ENCODE measurements at regions not wholly inside any gene's neighbourhood (a gene's known extent, or its start where the extent isn't known, plus 50 kb on each side); places are given as distances from the start of the nearest gene placed in this dataset.

DNA sequence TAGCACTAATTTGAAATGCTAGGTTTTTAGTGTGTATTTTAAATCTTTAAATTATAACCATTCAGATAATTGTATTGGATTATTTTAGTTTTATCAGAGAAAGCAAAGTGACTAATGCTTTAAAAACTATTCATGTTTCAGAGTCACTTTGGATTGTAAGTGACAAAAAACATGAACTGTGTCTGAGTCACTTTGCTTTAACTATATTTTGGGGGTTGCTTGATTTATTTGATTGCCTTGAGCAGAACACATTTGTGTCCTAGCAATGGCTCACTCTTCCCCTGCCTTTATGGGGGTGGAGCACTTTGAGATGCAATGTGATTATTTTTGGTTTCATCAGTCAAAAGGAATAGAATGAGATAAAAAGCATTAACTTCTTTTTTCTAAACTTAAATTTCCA lies 188.4 kb upstream of the ARX start:
- no peak for DNase-seq (ENCODE audit: low spot score)
- TF ChIP-seq, protein P1, sequence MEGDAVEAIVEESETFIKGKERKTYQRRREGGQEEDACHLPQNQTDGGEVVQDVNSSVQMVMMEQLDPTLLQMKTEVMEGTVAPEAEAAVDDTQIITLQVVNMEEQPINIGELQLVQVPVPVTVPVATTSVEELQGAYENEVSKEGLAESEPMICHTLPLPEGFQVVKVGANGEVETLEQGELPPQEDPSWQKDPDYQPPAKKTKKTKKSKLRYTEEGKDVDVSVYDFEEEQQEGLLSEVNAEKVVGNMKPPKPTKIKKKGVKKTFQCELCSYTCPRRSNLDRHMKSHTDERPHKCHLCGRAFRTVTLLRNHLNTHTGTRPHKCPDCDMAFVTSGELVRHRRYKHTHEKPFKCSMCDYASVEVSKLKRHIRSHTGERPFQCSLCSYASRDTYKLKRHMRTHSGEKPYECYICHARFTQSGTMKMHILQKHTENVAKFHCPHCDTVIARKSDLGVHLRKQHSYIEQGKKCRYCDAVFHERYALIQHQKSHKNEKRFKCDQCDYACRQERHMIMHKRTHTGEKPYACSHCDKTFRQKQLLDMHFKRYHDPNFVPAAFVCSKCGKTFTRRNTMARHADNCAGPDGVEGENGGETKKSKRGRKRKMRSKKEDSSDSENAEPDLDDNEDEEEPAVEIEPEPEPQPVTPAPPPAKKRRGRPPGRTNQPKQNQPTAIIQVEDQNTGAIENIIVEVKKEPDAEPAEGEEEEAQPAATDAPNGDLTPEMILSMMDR (IDR thresholded peaks at IDR 0.05) = no peak
- ATAC-seq (ENCODE audit: low FRiP score) = no peak

DNA sequence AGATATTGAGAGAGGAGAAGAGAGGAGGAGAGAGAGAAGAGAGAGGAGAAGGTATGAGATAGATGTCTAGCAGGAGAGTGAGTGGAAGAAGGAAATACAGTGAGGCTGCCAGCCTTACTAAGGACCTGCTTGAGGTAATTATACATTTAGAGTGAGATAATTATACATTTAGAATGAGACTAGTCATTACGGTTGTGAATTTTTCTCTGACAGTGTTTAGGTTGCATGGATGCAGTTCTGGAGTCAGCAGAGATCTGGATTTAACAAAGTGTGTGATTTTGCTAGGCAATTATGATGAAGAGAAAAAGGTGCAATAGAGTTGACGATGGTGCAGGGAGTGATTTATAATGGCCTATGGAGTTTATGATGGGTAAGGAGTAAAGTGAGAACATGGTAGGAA lies 187.1 kb upstream of the ARX start:
- DNase-seq (ENCODE audit: low spot score) = no peak
- TF ChIP-seq, protein P1 (IDR thresholded peaks at IDR 0.05) = no peak
- no peak for ATAC-seq (ENCODE audit: low FRiP score)

DNA sequence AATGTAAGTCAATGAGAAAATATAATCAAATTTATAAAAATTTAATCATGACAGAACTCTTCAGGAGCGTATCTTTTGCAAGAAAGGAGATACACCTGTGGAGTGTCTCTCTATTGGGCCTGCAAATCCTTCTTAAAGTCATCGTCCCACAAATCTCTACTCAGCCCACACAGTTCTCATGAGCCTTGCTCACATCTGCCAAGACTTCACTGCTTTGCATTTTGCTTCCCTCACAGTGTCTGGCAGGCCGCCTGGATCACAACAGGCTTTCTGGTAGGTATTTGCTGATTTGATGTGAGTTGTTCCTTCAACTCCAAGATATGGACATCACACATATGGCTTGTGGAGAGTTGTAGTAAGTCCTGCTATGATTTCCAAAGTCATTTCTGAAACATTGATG lies 183.1 kb upstream of the ARX start:
- ATAC-seq (ENCODE audit: low FRiP score) = no peak
- no peak for DNase-seq (ENCODE audit: low spot score)
- TF ChIP-seq, protein P1 (IDR thresholded peaks at IDR 0.05) = no peak

DNA sequence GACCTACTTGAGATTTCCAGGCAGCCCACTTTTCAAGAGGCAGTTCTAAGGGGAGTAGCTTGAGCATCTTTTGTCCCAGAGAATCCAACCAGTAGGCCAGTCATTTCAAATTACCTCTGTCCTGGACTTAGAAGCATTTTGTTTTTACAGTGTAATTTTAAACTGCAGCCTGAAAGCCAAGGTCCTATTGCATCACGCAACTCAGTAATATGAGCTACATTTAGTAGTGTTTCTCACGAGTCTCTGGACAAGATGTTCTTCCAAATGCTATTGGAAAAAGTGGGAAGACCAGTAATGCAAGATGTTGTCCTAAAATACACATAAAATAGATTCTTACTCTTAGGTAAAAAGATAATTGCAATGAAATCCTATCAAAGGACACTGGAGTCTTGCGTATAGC lies 182.5 kb upstream of the ARX start:
- TF ChIP-seq, protein P1 (IDR thresholded peaks at IDR 0.05) = no peak
- ATAC-seq (ENCODE audit: low FRiP score) = no peak
- no peak for DNase-seq (ENCODE audit: low spot score)

DNA sequence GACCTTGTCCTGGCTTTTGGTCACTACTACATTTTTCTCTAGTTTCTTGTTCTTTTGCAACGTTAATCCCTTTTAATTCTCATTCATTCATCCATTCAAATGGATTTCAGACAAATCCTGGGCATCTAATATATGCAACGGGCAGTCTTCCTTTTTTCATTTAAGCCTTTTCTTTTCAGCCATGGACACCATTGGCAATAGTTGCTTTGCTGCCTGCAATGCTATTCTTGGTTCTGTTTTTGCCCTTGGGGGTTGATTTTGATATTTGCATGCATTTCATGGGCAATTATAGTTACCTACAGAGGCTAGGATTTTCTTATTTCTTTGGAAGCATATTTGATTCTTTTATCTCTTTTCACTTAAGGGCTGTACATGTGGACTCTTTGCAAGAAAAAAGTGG lies 180.5 kb upstream of the ARX start:
- DNase-seq (ENCODE audit: low spot score) = no peak
- no peak for ATAC-seq (ENCODE audit: low FRiP score)
- TF ChIP-seq, protein P1 (IDR thresholded peaks at IDR 0.05) = no peak

DNA sequence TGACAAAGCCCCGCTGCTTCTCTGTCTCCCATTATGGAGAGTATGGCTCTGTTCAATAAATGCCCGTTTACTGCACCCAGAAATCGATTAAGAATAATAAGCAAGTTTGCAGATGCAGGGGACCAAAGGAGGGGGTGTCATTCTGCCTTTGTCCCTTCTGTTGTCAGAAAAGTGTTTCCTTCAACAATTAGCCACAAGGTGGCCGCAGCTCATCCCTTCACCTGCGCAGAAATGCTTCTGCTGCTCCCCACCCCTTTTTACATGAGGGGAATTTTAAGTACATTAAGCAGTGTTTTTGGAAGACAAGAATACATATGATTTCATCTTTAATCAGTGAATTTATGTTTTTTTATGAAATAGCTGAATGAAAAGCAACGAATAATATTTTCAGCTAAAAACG lies 175.6 kb upstream of the ARX start:
- TF ChIP-seq, protein P1 (IDR thresholded peaks at IDR 0.05) = no peak
- ATAC-seq (ENCODE audit: low FRiP score) (no peak), DNase-seq (ENCODE audit: low spot score) (no peak)

DNA sequence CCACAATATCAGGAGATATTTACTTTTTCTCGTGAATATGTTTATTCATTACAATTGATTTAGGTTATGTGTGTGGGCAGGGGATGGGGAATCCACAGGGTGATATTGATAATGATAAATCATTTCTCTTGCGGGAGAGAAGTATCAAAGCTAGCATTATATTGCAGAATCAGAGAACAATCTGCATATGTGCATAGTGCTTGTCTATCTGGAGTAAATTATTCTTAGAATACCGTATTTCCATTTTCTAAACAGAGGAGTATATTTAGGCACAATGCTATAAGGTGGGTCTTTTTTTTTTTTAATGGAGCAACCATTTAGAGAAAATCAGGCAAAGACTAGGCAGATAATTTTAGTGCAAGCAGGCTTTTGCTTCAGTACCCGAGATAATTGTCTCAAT lies 166.0 kb upstream of the ARX start:
- TF ChIP-seq, protein P1 (IDR thresholded peaks at IDR 0.05) = no peak
- ATAC-seq (ENCODE audit: low FRiP score) = no peak
- DNase-seq (ENCODE audit: low spot score) = no peak

All from omental fat pad (tissue), 3 donors.